Neural progenitor cell (in vitro differentiated cells): ENCODE measurements at regions not wholly inside any gene's neighbourhood (a gene's known extent, or its start where the extent isn't known, plus 50 kb on each side); places are given as distances from the start of the nearest gene placed in this dataset.

Experiments
- EZH2 ChIP-seq: fragments of 200-600 bp; sonication (generic); IDR thresholded peaks from 2 replicates; pipeline ENCODE4 v1.6.1; 2017; ENCODE audit warnings: antibody characterized with exemption, mild to moderate bottlenecking, moderate library complexity
- TF ChIP-seq, protein P1 (sequence below): fragments of 200-600 bp; sonication (generic); IDR thresholded peaks from 2 replicates; pipeline ENCODE4 v1.5.1; 2017; ENCODE audit warnings: antibody characterized with exemption, mild to moderate bottlenecking

DNA sequence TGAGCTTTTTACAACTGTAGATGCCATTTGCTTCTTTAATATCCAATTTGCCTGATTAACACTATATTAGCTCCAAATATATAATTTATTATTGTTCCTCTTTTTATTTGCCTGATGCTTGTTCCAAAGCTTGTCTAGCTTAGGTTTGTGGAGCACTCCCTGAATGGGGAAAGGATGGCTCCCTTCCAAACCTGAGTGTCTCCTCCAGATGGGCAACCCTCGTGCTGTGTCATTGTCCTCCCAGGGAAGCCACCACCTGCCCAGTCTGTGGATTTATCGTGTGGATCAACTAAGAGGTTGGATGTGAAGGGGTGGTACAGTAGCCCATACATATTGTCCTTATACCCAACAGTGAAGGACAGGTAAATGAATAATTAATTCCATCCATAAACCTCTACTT, 404.9 kb downstream of the CDK5RAP2 start:
- TF ChIP-seq, protein P1, sequence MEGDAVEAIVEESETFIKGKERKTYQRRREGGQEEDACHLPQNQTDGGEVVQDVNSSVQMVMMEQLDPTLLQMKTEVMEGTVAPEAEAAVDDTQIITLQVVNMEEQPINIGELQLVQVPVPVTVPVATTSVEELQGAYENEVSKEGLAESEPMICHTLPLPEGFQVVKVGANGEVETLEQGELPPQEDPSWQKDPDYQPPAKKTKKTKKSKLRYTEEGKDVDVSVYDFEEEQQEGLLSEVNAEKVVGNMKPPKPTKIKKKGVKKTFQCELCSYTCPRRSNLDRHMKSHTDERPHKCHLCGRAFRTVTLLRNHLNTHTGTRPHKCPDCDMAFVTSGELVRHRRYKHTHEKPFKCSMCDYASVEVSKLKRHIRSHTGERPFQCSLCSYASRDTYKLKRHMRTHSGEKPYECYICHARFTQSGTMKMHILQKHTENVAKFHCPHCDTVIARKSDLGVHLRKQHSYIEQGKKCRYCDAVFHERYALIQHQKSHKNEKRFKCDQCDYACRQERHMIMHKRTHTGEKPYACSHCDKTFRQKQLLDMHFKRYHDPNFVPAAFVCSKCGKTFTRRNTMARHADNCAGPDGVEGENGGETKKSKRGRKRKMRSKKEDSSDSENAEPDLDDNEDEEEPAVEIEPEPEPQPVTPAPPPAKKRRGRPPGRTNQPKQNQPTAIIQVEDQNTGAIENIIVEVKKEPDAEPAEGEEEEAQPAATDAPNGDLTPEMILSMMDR = no peak
- no peak for TF ChIP-seq EZH2
